H1 (cell line): ENCODE measurements at regions not wholly inside any gene's neighbourhood (a gene's known extent, or its start where the extent isn't known, plus 50 kb on each side); places are given as distances from the start of the nearest gene placed in this dataset.

Experiments
- CHD7 ChIP-seq: fragments of 300-600 bp; sonication (generic); IDR thresholded peaks from 2 replicates; pipeline ENCODE4 v1.7.1; 2012; ENCODE audit warnings: low read length, moderate library complexity, mild to moderate bottlenecking, inconsistent platforms; ENCODE audit not compliant: insufficient replicate concordance

DNA sequence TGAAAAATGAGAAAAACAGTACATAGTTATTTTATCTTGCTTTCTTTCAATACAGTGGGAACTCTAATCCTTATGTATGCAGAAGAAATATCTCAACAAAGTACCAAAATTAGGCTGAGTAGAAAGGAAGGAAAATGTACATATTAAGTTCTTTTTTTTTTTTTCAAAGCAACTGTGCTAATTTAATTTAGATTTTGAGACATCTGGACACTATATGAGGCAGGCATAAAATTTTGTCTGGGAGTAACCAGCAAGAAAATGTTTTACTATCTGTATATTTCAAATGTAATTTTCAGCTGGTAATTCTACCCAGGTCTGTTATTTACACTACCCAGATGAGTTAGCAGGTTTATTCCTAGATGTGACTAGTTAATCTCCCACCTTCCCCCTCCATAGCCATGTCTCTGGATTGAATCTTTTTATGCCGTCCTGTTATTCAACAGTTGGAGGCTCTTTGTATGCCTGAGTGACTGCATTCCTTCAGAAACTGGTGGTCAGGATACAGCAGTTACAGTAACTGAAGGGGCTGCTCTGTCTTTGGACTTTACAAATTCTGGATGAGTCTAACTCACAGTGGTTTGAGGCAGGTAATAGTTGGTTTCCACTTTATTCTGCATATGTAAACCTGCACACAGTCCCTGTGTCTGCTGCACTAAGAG, 633.6 kb downstream of the PCDH18 start (continued):
- TF ChIP-seq CHD7, result no peak
